H1 (cell line): ENCODE measurements at regions not wholly inside any gene's neighbourhood (a gene's known extent, or its start where the extent isn't known, plus 50 kb on each side); places are given as distances from the start of the nearest gene placed in this dataset.

Experiments
- CTCF ChIA-PET: fragments of 300-600 bp; sonication (Branson Sonifier 250); formaldehyde crosslinking; loops from one replicate; lab custom pipeline; 2021; ENCODE audit not compliant: partially characterized antibody; lab: Charles Lee
- POLR2A ChIA-PET: fragments of 300-600 bp; sonication (Branson Sonifier 250); formaldehyde crosslinking; loops from one replicate; lab custom pipeline; 2021; ENCODE audit warnings: inconsistent platforms; ENCODE audit not compliant: partially characterized antibody; lab: Charles Lee
- DNase-seq, 2 experiments: peaks; one replicate each; pipeline versions ENCODE4 v3.0.0 to v3.0.0-alpha.2; 2010 to 2022; ENCODE audit warnings: low spot score in 2 of 2, low read depth in 1 of 2, mixed read lengths in 1 of 2
- FAIRE-seq: peaks from 2 replicates; lab custom pipeline; 2011; peaks lifted over from hg19 to GRCh38; lab: Jason Lieb, UNC
- H2AFZ ChIP-seq: 2 replicates; pipeline ENCODE4 v1.8.1; 2012; ENCODE audit warnings: low read length, inconsistent platforms
- H2AK5ac ChIP-seq: 2 replicates; pipeline ENCODE4 v1.6.1; 2013; ENCODE audit warnings: low read depth, low read length
- H2BK120ac ChIP-seq: replicated peaks from 2 replicates; pipeline ENCODE3; 2013; ENCODE audit warnings: low read depth, low read length, inconsistent platforms
- H2BK12ac ChIP-seq: 2 replicates; pipeline ENCODE4 v1.6.1; 2013; ENCODE audit warnings: low read depth, low read length
- H2BK15ac ChIP-seq: 2 replicates; pipeline ENCODE4 v1.6.1; 2013; ENCODE audit warnings: low read length
- H2BK20ac ChIP-seq: 2 replicates; pipeline ENCODE4 v1.6.1; 2013; ENCODE audit warnings: low read length
- H2BK5ac ChIP-seq: 2 replicates; pipeline ENCODE4 v1.6.1; 2013; ENCODE audit warnings: low read depth, low read length
- H3K14ac ChIP-seq: 2 replicates; pipeline ENCODE4 v1.6.1; 2013; ENCODE audit warnings: inconsistent platforms; ENCODE audit not compliant: insufficient read length
- H3K18ac ChIP-seq: 2 replicates; pipeline ENCODE4 v1.6.1; 2013; ENCODE audit warnings: low read length; ENCODE audit errors: extremely low read depth
- H3K23ac ChIP-seq: 2 replicates; pipeline ENCODE4 v1.6.1; 2013; ENCODE audit warnings: inconsistent platforms; ENCODE audit not compliant: insufficient read length
- H3K23me2 ChIP-seq: 2 replicates; pipeline ENCODE4 v1.6.1; 2013; ENCODE audit warnings: low read depth, low read length
- H3K27ac ChIP-seq: 2 replicates; pipeline ENCODE4 v1.6.1; 2011; ENCODE audit warnings: low read depth, low read length, inconsistent platforms
- H3K27me3 ChIP-seq, 4 experiments: replicated peaks in 1 of 4; 1 replicate in 1 of 4; 2 replicates in 3 of 4; pipeline versions ENCODE4 v1.6.1 to v1.8.1; 2011 to 2013; ENCODE audit warnings: low read length in 3 of 4, mild to moderate bottlenecking in 3 of 4, inconsistent platforms in 2 of 4, mixed read lengths in 2 of 4, moderate library complexity in 1 of 4; ENCODE audit not compliant: control insufficient read depth in 3 of 4, insufficient read depth in 3 of 4; ENCODE audit errors: extremely low read depth in 1 of 4
- H3K36me3 ChIP-seq, 4 experiments: 2 replicates each; pipeline versions ENCODE4 v1.6.1 to v1.8.1; 2011 to 2013; ENCODE audit warnings: mild to moderate bottlenecking in 4 of 4, low read length in 3 of 4, moderate library complexity in 2 of 4, control low read depth in 1 of 4, inconsistent platforms in 1 of 4; ENCODE audit not compliant: insufficient read depth in 4 of 4, control insufficient read depth in 2 of 4
- H3K4ac ChIP-seq: replicated peaks from 2 replicates; pipeline ENCODE3; 2013; ENCODE audit warnings: low read length, low read depth, mixed read lengths, inconsistent platforms; ENCODE audit not compliant: insufficient read length
- H3K4me1 ChIP-seq, 4 experiments: replicated peaks in 1 of 4; 1 replicate in 1 of 4; 2 replicates in 3 of 4; pipeline versions ENCODE4 v1.6.1 to v1.8.1; 2011 to 2013; ENCODE audit warnings: low read length in 3 of 4, inconsistent platforms in 2 of 4, mixed read lengths in 1 of 4; ENCODE audit not compliant: insufficient read depth in 4 of 4, control insufficient read depth in 3 of 4
- H3K4me2 ChIP-seq, 2 experiments: 2 replicates each; pipeline versions ENCODE4 v1.6.1 to v1.8.1; 2011 to 2013; ENCODE audit warnings: low read depth in 2 of 2, low read length in 2 of 2, control low read depth in 1 of 2, inconsistent platforms in 1 of 2, mild to moderate bottlenecking in 1 of 2; ENCODE audit not compliant: insufficient read depth in 1 of 2
- H3K4me3 ChIP-seq, 4 experiments: fragments of 200-600, 300-600 bp in 1 of 4; sonication (generic), shearing (Covaris generic), sonication (Bioruptor Twin) in 1 of 4; 2 replicates each; pipeline versions ENCODE4 v1.5.1 to v1.8.1; 2011 to 2016; ENCODE audit warnings: low read length in 4 of 4, low read depth in 3 of 4, control low read depth in 2 of 4, inconsistent platforms in 2 of 4, mild to moderate bottlenecking in 2 of 4, mixed read lengths in 1 of 4, moderate library complexity in 1 of 4; ENCODE audit not compliant: insufficient read depth in 2 of 4; ENCODE audit errors: extremely low read depth in 1 of 4
- H3K56ac ChIP-seq: replicated peaks from 2 replicates; pipeline ENCODE3; 2013; ENCODE audit warnings: low read depth, mild to moderate bottlenecking, mixed read lengths, low read length, inconsistent platforms; ENCODE audit not compliant: insufficient read length
- H3K79me1 ChIP-seq: 2 replicates; pipeline ENCODE4 v1.6.1; 2013; ENCODE audit warnings: low read depth, low read length, control low read depth
- H3K79me2 ChIP-seq, 2 experiments: 2 replicates each; pipeline versions ENCODE4 v1.6.1 to v1.8.1; 2012 to 2013; ENCODE audit warnings: low read length in 2 of 2, mild to moderate bottlenecking in 2 of 2, inconsistent platforms in 1 of 2; ENCODE audit not compliant: insufficient read depth in 2 of 2, control insufficient read depth in 1 of 2
- H3K9ac ChIP-seq, 4 experiments: replicated peaks in 1 of 4; 1 replicate in 1 of 4; 2 replicates in 3 of 4; pipeline versions ENCODE4 v1.6.1 to v1.8.1; 2011 to 2013; ENCODE audit warnings: low read depth in 3 of 4, low read length in 3 of 4, control low read depth in 2 of 4, mild to moderate bottlenecking in 2 of 4, moderate library complexity in 2 of 4, inconsistent platforms in 1 of 4; ENCODE audit errors: extremely low read depth in 1 of 4
- H3K9me3 ChIP-seq, 2 experiments: 2 replicates each; pipeline versions ENCODE4 v1.6.1 to v1.8.1; 2012 to 2013; ENCODE audit warnings: mild to moderate bottlenecking in 2 of 2, moderate library complexity in 2 of 2, control low read depth in 1 of 2, inconsistent platforms in 1 of 2, low read depth in 1 of 2, low read length in 1 of 2, mixed read lengths in 1 of 2; ENCODE audit not compliant: insufficient read depth in 2 of 2
- H4K20me1 ChIP-seq, 2 experiments: replicated peaks in 1 of 2; 2 replicates each; pipeline versions ENCODE3 to v1.8.1; 2011 to 2013; ENCODE audit warnings: inconsistent platforms in 2 of 2, low read length in 2 of 2, mild to moderate bottlenecking in 1 of 2; ENCODE audit not compliant: insufficient read depth in 2 of 2, control insufficient read depth in 1 of 2
- H4K5ac ChIP-seq: 2 replicates; pipeline ENCODE4 v1.6.1; 2013; ENCODE audit warnings: low read length, low read depth, mixed read lengths, inconsistent platforms; ENCODE audit not compliant: insufficient read length
- H4K8ac ChIP-seq: 2 replicates; pipeline ENCODE4 v1.8.0; 2013; ENCODE audit warnings: mild to moderate bottlenecking, moderate library complexity, low read length, inconsistent platforms; ENCODE audit not compliant: insufficient read depth; ENCODE audit errors: extremely low read depth
- H4K91ac ChIP-seq: replicated peaks from 2 replicates; pipeline ENCODE3; 2013; ENCODE audit warnings: low read length, mixed read lengths, inconsistent platforms; ENCODE audit not compliant: insufficient read length
- CBX8 ChIP-seq: fragments of 300-800, 300-1000 bp; sonication (generic); IDR thresholded peaks from 2 replicates; pipeline ENCODE4 v1.7.1; 2016; ENCODE audit warnings: low read depth, low read length, borderline replicate concordance
- CHD2 ChIP-seq: IDR thresholded peaks from 2 replicates; pipeline ENCODE4 v1.6.1; 2012; ENCODE audit warnings: low read length, improper control_type of control experiment
- EGR1 ChIP-seq: IDR thresholded peaks from 2 replicates; pipeline ENCODE4 v1.6.1; 2011; ENCODE audit warnings: low read depth, low read length, borderline replicate concordance
- JUN ChIP-seq: IDR thresholded peaks from 2 replicates; pipeline ENCODE4 v1.6.1; 2011; ENCODE audit warnings: low read depth, mild to moderate bottlenecking, improper control_type of control experiment, low read length
- POU5F1 ChIP-seq: IDR thresholded peaks from 2 replicates; pipeline ENCODE4 v1.6.1; 2011; ENCODE audit warnings: low read depth, mild to moderate bottlenecking, low read length, moderate library complexity
- RFX5 ChIP-seq: IDR thresholded peaks from 2 replicates; pipeline ENCODE4 v1.6.1; 2011; ENCODE audit warnings: low read depth, low read length, improper control_type of control experiment, borderline replicate concordance
- RXRA ChIP-seq: IDR thresholded peaks from 2 replicates; pipeline ENCODE4 v1.6.1; 2011; ENCODE audit warnings: low read depth, mild to moderate bottlenecking, low read length, moderate library complexity; ENCODE audit not compliant: insufficient read depth
- TBP ChIP-seq: IDR thresholded peaks from 2 replicates; pipeline ENCODE4 v1.6.1; 2011; ENCODE audit warnings: low read depth, low read length, improper control_type of control experiment
- TEAD4 ChIP-seq: IDR thresholded peaks from 2 replicates; pipeline ENCODE4 v1.6.1; 2012; ENCODE audit warnings: low read depth, low read length, inconsistent platforms, mixed read lengths
- WGBS, 2 experiments: shearing (Covaris generic) in 1 of 2; methylation state at CpG; one replicate each; pipeline versions ENCODE4 v1.1.6 to v1.1.7; 2013 to 2015; ENCODE audit warnings: low lambda C conversion rate in 2 of 2, mixed read lengths in 2 of 2, inconsistent platforms in 1 of 2, low coverage in 1 of 2, missing lambda C conversion rate in 1 of 2; ENCODE audit not compliant: insufficient replicate concordance in 2 of 2, insufficient coverage in 1 of 2, insufficient read length in 1 of 2; ENCODE audit errors: extremely low coverage in 1 of 2, missing lambda C conversion rate in 1 of 2; 5-methylcytosine and 5-hydroxymethylcytosine counted together
- TF ChIP-seq, protein P1 (sequence below): IDR thresholded peaks from 2 replicates; pipeline ENCODE4 v1.6.1; 2012; ENCODE audit warnings: inconsistent platforms
- TF ChIP-seq, protein P2 (sequence below), 3 experiments: IDR thresholded peaks; 1 replicate in 2 of 3; 2 replicates in 1 of 3; pipeline versions ENCODE4 v1.5.1 to v1.6.1; 2011; ENCODE audit warnings: low read length in 3 of 3, mild to moderate bottlenecking in 3 of 3, inconsistent platforms in 2 of 3, low read depth in 1 of 3, moderate library complexity in 1 of 3; ENCODE audit not compliant: insufficient read depth in 1 of 3; ENCODE audit errors: control extremely low read depth in 1 of 3

DNA sequence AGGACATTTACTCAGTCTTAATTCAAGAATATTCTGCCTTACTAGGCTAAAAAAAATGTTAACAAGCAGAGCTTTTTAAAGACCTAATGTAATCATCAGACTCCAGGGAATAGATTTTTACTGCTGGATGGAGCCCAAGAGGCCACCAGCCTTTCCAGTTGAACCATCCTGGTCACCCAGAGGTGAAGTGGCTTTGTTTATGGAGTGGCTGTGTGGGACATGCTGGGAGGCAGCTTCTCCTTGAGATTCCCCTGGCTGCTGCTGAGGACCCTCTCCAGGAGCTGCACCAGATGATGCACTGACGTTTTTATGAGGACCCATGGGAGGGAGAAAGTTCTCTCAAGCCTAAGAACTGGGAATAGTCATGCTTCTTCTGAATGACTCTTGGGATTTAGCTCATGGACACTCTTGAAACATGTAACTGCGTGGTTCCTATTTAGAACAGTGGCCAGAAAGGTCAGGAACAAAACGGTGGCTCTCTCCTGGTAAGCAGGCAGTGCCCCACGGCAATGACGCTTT lies 205.9 kb upstream of the MIR17HG start:
- Histone ChIP-seq H3K23me2 (no peaks in the 10 kb centered on the region), H3K23ac (no peak overlapping the region), H3K4me3 (no peak overlapping the region), H3K36me3 (no peaks in the 10 kb centered on the region), H4K8ac (no peak overlapping the region), H3K27ac (no peak overlapping the region), H3K27me3 (no peaks in the 10 kb centered on the region), H3K79me1 (no peaks in the 10 kb centered on the region), H2BK120ac (no peak overlapping the region), H3K18ac (no peak overlapping the region), H3K9me3 (no peaks in the 10 kb centered on the region), H3K4ac (no peak overlapping the region)
- 82% methylated on average over 5 of the region's 5 CpGs; no CpG with 5 or more reads in 1 of the 2 experiments for WGBS, 2 experiments
- TF ChIP-seq, protein P1, sequence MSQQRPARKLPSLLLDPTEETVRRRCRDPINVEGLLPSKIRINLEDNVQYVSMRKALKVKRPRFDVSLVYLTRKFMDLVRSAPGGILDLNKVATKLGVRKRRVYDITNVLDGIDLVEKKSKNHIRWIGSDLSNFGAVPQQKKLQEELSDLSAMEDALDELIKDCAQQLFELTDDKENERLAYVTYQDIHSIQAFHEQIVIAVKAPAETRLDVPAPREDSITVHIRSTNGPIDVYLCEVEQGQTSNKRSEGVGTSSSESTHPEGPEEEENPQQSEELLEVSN, result no peak
- TF ChIP-seq, protein P2, sequence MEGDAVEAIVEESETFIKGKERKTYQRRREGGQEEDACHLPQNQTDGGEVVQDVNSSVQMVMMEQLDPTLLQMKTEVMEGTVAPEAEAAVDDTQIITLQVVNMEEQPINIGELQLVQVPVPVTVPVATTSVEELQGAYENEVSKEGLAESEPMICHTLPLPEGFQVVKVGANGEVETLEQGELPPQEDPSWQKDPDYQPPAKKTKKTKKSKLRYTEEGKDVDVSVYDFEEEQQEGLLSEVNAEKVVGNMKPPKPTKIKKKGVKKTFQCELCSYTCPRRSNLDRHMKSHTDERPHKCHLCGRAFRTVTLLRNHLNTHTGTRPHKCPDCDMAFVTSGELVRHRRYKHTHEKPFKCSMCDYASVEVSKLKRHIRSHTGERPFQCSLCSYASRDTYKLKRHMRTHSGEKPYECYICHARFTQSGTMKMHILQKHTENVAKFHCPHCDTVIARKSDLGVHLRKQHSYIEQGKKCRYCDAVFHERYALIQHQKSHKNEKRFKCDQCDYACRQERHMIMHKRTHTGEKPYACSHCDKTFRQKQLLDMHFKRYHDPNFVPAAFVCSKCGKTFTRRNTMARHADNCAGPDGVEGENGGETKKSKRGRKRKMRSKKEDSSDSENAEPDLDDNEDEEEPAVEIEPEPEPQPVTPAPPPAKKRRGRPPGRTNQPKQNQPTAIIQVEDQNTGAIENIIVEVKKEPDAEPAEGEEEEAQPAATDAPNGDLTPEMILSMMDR (IDR thresholded peaks at IDR 0.05; ENCODE audit: control extremely low read depth in 1 of 3, insufficient read depth in 1 of 3, low read depth in 1 of 3, low read length in 3 of 3), result no peak
- TF ChIP-seq CHD2, result no peak
- no peak for TF ChIP-seq RXRA
- no peak for TF ChIP-seq EGR1
- no peak for TF ChIP-seq TEAD4
- TF ChIP-seq TBP, result no peak
- no peak for TF ChIP-seq POU5F1
- no peak for TF ChIP-seq JUN
- no peak for TF ChIP-seq CBX8
- no peak for TF ChIP-seq RFX5
- TF ChIP-seq, all 59 proteins: peak for 0
- H4K5ac ChIP-seq, result no peak overlapping the region
- H3K9ac ChIP-seq, result no peak overlapping the region
- no peak for FAIRE-seq
- no peak overlapping the region for H3K4me2 ChIP-seq
- no peak overlapping the region for H4K91ac ChIP-seq
- no peak overlapping the region for H2BK15ac ChIP-seq
- ChIA-PET CTCF (interaction anchor here (1.8 to 2.0 kb wide), 2 partner anchors 15 to 106 kb away, joined by 5 to 6 read pairs; no protein-coding TSS in a partner anchor), POLR2A (no interaction called here)
- no peak overlapping the region for H3K56ac ChIP-seq
- H2BK20ac ChIP-seq, result no peak overlapping the region
- peaks cover 0 to 2% (median 0%) of the 10 kb centered on the region in 4 experiments; a peak in 2 of 7 replicates for H3K4me1 ChIP-seq
- H2BK12ac ChIP-seq, result no peak overlapping the region
- H2BK5ac ChIP-seq, result no peak overlapping the region
- H2AK5ac ChIP-seq, result no peak overlapping the region
- no peaks in the 10 kb centered on the region for H4K20me1 ChIP-seq
- no peak overlapping the region for H3K14ac ChIP-seq
- H3K79me2 ChIP-seq, result no peaks in the 10 kb centered on the region
- H2AFZ ChIP-seq, result no peak overlapping the region; the same call in 1 of the 2 replicates
- no peak for DNase-seq
